SK-N-SH (cell line): ENCODE measurements at regions not wholly inside any gene's neighbourhood (a gene's known extent, or its start where the extent isn't known, plus 50 kb on each side); places are given as distances from the start of the nearest gene placed in this dataset.
"Not testable (repeated sequence)": the region's sequence is repeated elsewhere in the genome, so short reads cannot be mapped to it uniquely, and the experiment has no call there.

ENCODE experiments used
- CTCF ChIA-PET: fragments of 300-600, 350-600 bp; formaldehyde crosslinking; extraction: SDS; loops from one replicate; lab custom pipeline; 2021; lab: Yijun Ruan, JAX
- POLR2A ChIA-PET: fragments of 350-600 bp; sonication (Branson Sonifier 250); formaldehyde crosslinking; extraction: SDS; loops from one replicate; lab custom pipeline; 2020; ENCODE audit warnings: antibody characterized with exemption, inconsistent platforms; lab: Yijun Ruan, JAX
- DNase-seq: peaks from one replicate; pipeline ENCODE4 v3.0.0; 2012
- H2AFZ ChIP-seq: fragments of 200-600 bp; sonication (generic); 2 replicates; pipeline ENCODE4 v1.8.1; 2016; ENCODE audit warnings: antibody characterized with exemption, mild to moderate bottlenecking, low read depth
- H3F3A ChIP-seq: fragments of 200-600 bp; sonication (generic); replicated peaks from 2 replicates; pipeline ENCODE3; 2016; ENCODE audit warnings: antibody characterized with exemption, mild to moderate bottlenecking; ENCODE audit not compliant: insufficient read depth
- H3K27ac ChIP-seq, 2 experiments: fragments of 200-500 bp in 1 of 2; fragments of 200-600 bp in 1 of 2; sonication (Bioruptor generic) in 1 of 2; sonication (generic), shearing (Covaris generic) in 1 of 2; 2 replicates each; pipeline versions ENCODE4 v1.5.1 to v1.6.1; 2014 to 2016; ENCODE audit warnings: low read depth in 2 of 2, inconsistent platforms in 1 of 2, low read length in 1 of 2, mild to moderate bottlenecking in 1 of 2, mixed read lengths in 1 of 2
- H3K27me3 ChIP-seq: fragments of 200-600 bp; sonication (generic), shearing (Covaris generic); 2 replicates; pipeline ENCODE4 v1.6.1; 2016; ENCODE audit warnings: mixed run types; ENCODE audit not compliant: insufficient read depth
- H3K36me3 ChIP-seq, 2 experiments: fragments of 200-500 bp in 1 of 2; fragments of 200-600 bp in 1 of 2; sonication (Bioruptor generic) in 1 of 2; sonication (generic) in 1 of 2; replicated peaks in 1 of 2; 2 replicates each; pipeline versions ENCODE3 to v1.5.1; 2014 to 2016; ENCODE audit warnings: low read length in 1 of 2, mild to moderate bottlenecking in 1 of 2; ENCODE audit not compliant: insufficient read depth in 2 of 2, control insufficient read depth in 1 of 2
- H3K4me1 ChIP-seq, 2 experiments: fragments of 200-500 bp in 1 of 2; fragments of 200-600 bp in 1 of 2; sonication (Bioruptor generic) in 1 of 2; sonication (generic), shearing (Covaris generic) in 1 of 2; 2 replicates each; pipeline versions ENCODE4 v1.5.1 to v1.6.1; 2014 to 2016; ENCODE audit warnings: low read depth in 1 of 2, low read length in 1 of 2, mixed run types in 1 of 2; ENCODE audit not compliant: insufficient read depth in 2 of 2, control insufficient read depth in 1 of 2
- H3K4me2 ChIP-seq: fragments of 200-600 bp; sonication (generic), shearing (Covaris generic); 2 replicates; pipeline ENCODE4 v1.6.1; 2017; ENCODE audit warnings: mixed run types
- H3K4me3 ChIP-seq, 2 experiments: fragments of 200-500 bp in 1 of 2; fragments of 200-600 bp in 1 of 2; sonication (Bioruptor generic) in 1 of 2; sonication (generic), shearing (Covaris generic) in 1 of 2; 2 replicates each; pipeline versions ENCODE4 v1.5.1 to v1.8.1; 2014 to 2016; ENCODE audit warnings: low read depth in 2 of 2, inconsistent platforms in 1 of 2, low read length in 1 of 2, mild to moderate bottlenecking in 1 of 2, mixed read lengths in 1 of 2, moderate library complexity in 1 of 2
- H3K79me2 ChIP-seq: fragments of 200-600 bp; sonication (generic); 2 replicates; pipeline ENCODE4 v1.8.1; 2017; ENCODE audit warnings: mild to moderate bottlenecking; ENCODE audit not compliant: insufficient read depth
- H3K9ac ChIP-seq: fragments of 200-600 bp; sonication (generic); 2 replicates; pipeline ENCODE4 v1.6.1; 2017; ENCODE audit warnings: mixed run types
- H3K9me2 ChIP-seq: fragments of 200-600 bp; sonication (generic); 2 replicates; pipeline ENCODE4 v1.6.1; 2017; ENCODE audit warnings: mixed run types
- H3K9me3 ChIP-seq: fragments of 200-600 bp; sonication (generic); 2 replicates; pipeline ENCODE4 v1.6.1; 2017; ENCODE audit warnings: mixed run types, mild to moderate bottlenecking, moderate library complexity
- H4K20me1 ChIP-seq: fragments of 200-600 bp; sonication (generic); 2 replicates; pipeline ENCODE4 v1.6.1; 2017; ENCODE audit warnings: mild to moderate bottlenecking, mixed run types; ENCODE audit not compliant: insufficient read depth
- CHD2 ChIP-seq: fragments of 150-350 bp; IDR thresholded peaks from 2 replicates; pipeline ENCODE4 v1.6.1; 2018; ENCODE audit warnings: low read length; ENCODE audit not compliant: partially characterized antibody
- EP300 ChIP-seq, 2 experiments: IDR thresholded peaks; 2 replicates each; pipeline versions ENCODE4 v1.4.0 to v1.6.1; 2012; ENCODE audit warnings: borderline replicate concordance in 1 of 2, low read depth in 1 of 2, low read length in 1 of 2
- EZH2phosphoT487 ChIP-seq: fragments of 200-600 bp; sonication (generic); IDR thresholded peaks from 2 replicates; pipeline ENCODE4 v1.6.1; 2017; ENCODE audit warnings: low read depth, mixed run types, mild to moderate bottlenecking, antibody characterized with exemption, moderate library complexity, borderline replicate concordance
- FOSL2 ChIP-seq: IDR thresholded peaks from 2 replicates; pipeline ENCODE4 v1.4.0; 2012; ENCODE audit warnings: low read depth, mild to moderate bottlenecking, moderate library complexity, borderline replicate concordance
- FOXM1 ChIP-seq: IDR thresholded peaks from 2 replicates; pipeline ENCODE4 v1.4.0; 2012; ENCODE audit warnings: low read depth, mild to moderate bottlenecking
- GABPA ChIP-seq: IDR thresholded peaks from 2 replicates; pipeline ENCODE4 v1.4.0; 2012; ENCODE audit warnings: low read depth, mild to moderate bottlenecking
- GATA2 ChIP-seq: sonication (generic); formaldehyde crosslinking; IDR thresholded peaks from 2 replicates; pipeline ENCODE4 v1.5.0; 2020; ENCODE audit warnings: mild to moderate bottlenecking, missing genetic modification reagents
- IRF3 ChIP-seq: fragments of 150-350 bp; IDR thresholded peaks from 2 replicates; pipeline ENCODE4 v1.6.1; 2016; ENCODE audit warnings: mild to moderate bottlenecking, low read depth, low read length
- JUND ChIP-seq: IDR thresholded peaks from 2 replicates; pipeline ENCODE4 v1.4.0; 2012
- MEF2A ChIP-seq: IDR thresholded peaks from 2 replicates; pipeline ENCODE4 v1.4.0; 2012; ENCODE audit warnings: low read depth, borderline replicate concordance
- NFIC ChIP-seq: IDR thresholded peaks from 2 replicates; pipeline ENCODE4 v1.4.0; 2012; ENCODE audit warnings: borderline replicate concordance
- NRF1 ChIP-seq: IDR thresholded peaks from 2 replicates; pipeline ENCODE4 v1.6.1; 2012; ENCODE audit warnings: low read depth, mild to moderate bottlenecking, low read length
- PBX3 ChIP-seq: IDR thresholded peaks from 2 replicates; pipeline ENCODE4; 2012
- POLR2AphosphoS5 ChIP-seq: IDR thresholded peaks from 2 replicates; pipeline ENCODE4 v1.6.1; 2012; ENCODE audit warnings: low read depth, low read length
- RCOR1 ChIP-seq: fragments of 150-350 bp; IDR thresholded peaks from 2 replicates; pipeline ENCODE4 v1.6.1; 2017; ENCODE audit warnings: antibody characterized with exemption, low read length
- TAF1 ChIP-seq: IDR thresholded peaks from 2 replicates; pipeline ENCODE4 v1.6.1; 2012; ENCODE audit warnings: low read depth, mild to moderate bottlenecking, low read length, moderate library complexity, borderline replicate concordance
- TCF12 ChIP-seq: IDR thresholded peaks from 2 replicates; pipeline ENCODE4 v1.4.0; 2012
- WGBS: methylation state at CpG from one replicate; pipeline ENCODE4 v1.1.6; 2017; ENCODE audit warnings: low lambda C conversion rate; 5-methylcytosine and 5-hydroxymethylcytosine counted together

GRCh38 chr4:169899295-169899694, 126.9 kb downstream of the MFAP3L start:
- Histone ChIP-seq H3K4me2 (no peak overlapping the region), H4K20me1 (no peaks in the 10 kb centered on the region), H3K9me3 (no peaks in the 10 kb centered on the region), H3K9me2 (no peaks in the 10 kb centered on the region), H3K4me3 (no peak overlapping the region), H3K79me2 (no peaks in the 10 kb centered on the region), H3K4me1 (peaks cover 0 to 3% of the 10 kb centered on the region in 2 experiments; a peak in 1 of 4 replicates), H3K27me3 (no peaks in the 10 kb centered on the region), H3K9ac (no peak overlapping the region), H3K27ac (peak overlapping the region in 1 of 2 experiments; percentile 53; a peak in 2 of 4 replicates), H2AFZ (no peak overlapping the region; the same call in 1 of the 2 replicates), H3F3A (peaks cover 8% of the 10 kb centered on the region), H3K36me3 (no peaks in the 10 kb centered on the region)
- 28% methylated on average over 2 of the region's 2 CpGs for WGBS
- ChIA-PET POLR2A (no interaction called here), CTCF (no interaction called here)
- DNase-seq = no peak
- TF ChIP-seq FOSL2 (peak; percentile 31; the same call in 1 of the 2 replicates), POLR2AphosphoS5 (no peak), JUND (peak; percentile 50), FOXM1 (no peak), TCF12 (peak; percentile 51; the same call in 1 of the 2 replicates)

- TF ChIP-seq PBX3 (0 out of 2 replicates have a peak, but pooled peaks have one; percentile 17), POLR2AphosphoS5 (no peak), TAF1 (no peak), TCF12 (peak; percentile 21; the same call in 1 of the 2 replicates), EP300 (IDR thresholded peaks at IDR 0.05; ENCODE audit: borderline replicate concordance in 1 of 2, low read depth in 1 of 2, low read length in 1 of 2) (0 out of 4 replicates have a peak, but pooled peaks of 1 of the 2 experiments have one; percentile 28), FOXM1 (no peak), NRF1 (no peak), GATA2 (no peak), EZH2phosphoT487 (no peak), MEF2A (no peak), GABPA (no peak), RCOR1 (no peak), CHD2 (no peak), IRF3 (no peak), NFIC (no peak)
- H3K36me3 ChIP-seq = no peaks in the 10 kb centered on the region
- no peak for DNase-seq
- no peak overlapping the region for H2AFZ ChIP-seq
- CTCF ChIA-PET = no interaction called here
- no peaks in the 10 kb centered on the region for H3K9me2 ChIP-seq
- H3F3A ChIP-seq = peaks cover 8% of the 10 kb centered on the region
- H3K4me1 ChIP-seq = peaks cover 0 to 3% of the 10 kb centered on the region in 2 experiments; a peak in 1 of 4 replicates
- no peak overlapping the region for H3K9ac ChIP-seq
- no peaks in the 10 kb centered on the region for H4K20me1 ChIP-seq
- H3K4me2 ChIP-seq = no peak overlapping the region
- no peak overlapping the region for H3K4me3 ChIP-seq
- H3K27me3 ChIP-seq = no peaks in the 10 kb centered on the region
- no peaks in the 10 kb centered on the region for H3K79me2 ChIP-seq
- H3K27ac ChIP-seq = peak overlapping the region in 1 of 2 experiments; percentile 53; a peak in 1 of 4 replicates
- H3K9me3 ChIP-seq = no peaks in the 10 kb centered on the region
- POLR2A ChIA-PET = no interaction called here
Observed at GRCh38 chr4:169898095-169898494, 128.1 kb downstream of the MFAP3L start.

GRCh38 chr4:169894767-169895166, 131.4 kb downstream of the MFAP3L start:
- not testable (repeated sequence) for H4K20me1 ChIP-seq
- 89% methylated on average over 4 of the region's 4 CpGs for WGBS

More at GRCh38 chr4:169894767-169895166, 131.4 kb downstream of the MFAP3L start:
- H2AFZ ChIP-seq, H3K27ac ChIP-seq, H3K4me2 ChIP-seq, H3K9me3 ChIP-seq, POLR2A ChIA-PET, H3K79me2 ChIP-seq, H3F3A ChIP-seq, H3K9ac ChIP-seq, H3K4me1 ChIP-seq, H3K4me3 ChIP-seq, CTCF ChIA-PET, H3K36me3 ChIP-seq, H3K27me3 ChIP-seq, DNase-seq, H3K9me2 ChIP-seq: not testable (repeated sequence)
